Stimulated activated memory B cell treated with anti-CD40 and anti-IgM and Interleukin-4, amounts not matched to agents 10 μg/mL and 1 μg/mL and 100 μg/mL, for 72 hours (primary cell): ENCODE measurements at regions not wholly inside any gene's neighbourhood (a gene's known extent, or its start where the extent isn't known, plus 50 kb on each side); places are given as distances from the start of the nearest gene placed in this dataset.

ENCODE experiments used
- ATAC-seq: fragments of 150-1000 bp; cut with Tn5 transposase; 2 replicates; pipeline ENCODE4 v1.10.0; 2021
- H3K27ac Mint-ChIP-seq: one replicate; pipeline ENCODE4 v1.8.0; 2022; ENCODE audit warnings: mild to moderate bottlenecking, mixed read lengths
- H3K27me3 Mint-ChIP-seq: one replicate; pipeline ENCODE4 v1.8.0; 2022; ENCODE audit warnings: mixed read lengths
- H3K36me3 Mint-ChIP-seq: one replicate; pipeline ENCODE4 v1.8.0; 2022; ENCODE audit warnings: mixed read lengths
- H3K4me1 Mint-ChIP-seq: one replicate; pipeline ENCODE4 v1.8.0; 2022; ENCODE audit warnings: mixed read lengths
- H3K4me3 Mint-ChIP-seq: one replicate; pipeline ENCODE4 v1.8.0; 2022; ENCODE audit warnings: mild to moderate bottlenecking, moderate library complexity, mixed read lengths
- H3K9me3 Mint-ChIP-seq: one replicate; pipeline ENCODE4 v1.8.0; 2022; ENCODE audit warnings: mixed read lengths

GRCh38 chr5:89300426-89300970 lies 417.5 kb upstream of the MEF2C start:
- no peak for ATAC-seq
- Mint-ChIP-seq H3K4me1 (peaks cover 29% of the 10 kb centered on the region), H3K36me3 (no peaks in the 10 kb centered on the region), H3K27ac (peak overlapping the region; percentile 89), H3K4me3 (no peak overlapping the region), H3K27me3 (no peaks in the 10 kb centered on the region), H3K9me3 (peaks cover 3% of the 10 kb centered on the region)

GRCh38 chr5:89299998-89300397 lies 417.0 kb upstream of the MEF2C start:
- Mint-ChIP-seq H3K4me1 (peaks cover 29% of the 10 kb centered on the region), H3K9me3 (peaks cover 3% of the 10 kb centered on the region), H3K27me3 (no peaks in the 10 kb centered on the region), H3K36me3 (no peaks in the 10 kb centered on the region), H3K4me3 (no peak overlapping the region), H3K27ac (no peak overlapping the region)
- no peak for ATAC-seq

GRCh38 chr5:89297066-89297465 lies 414.1 kb upstream of the MEF2C start:
- ATAC-seq = no peak
- Mint-ChIP-seq H3K4me1 (peaks cover 30% of the 10 kb centered on the region), H3K9me3 (peaks cover 3% of the 10 kb centered on the region), H3K36me3 (no peaks in the 10 kb centered on the region), H3K27me3 (no peaks in the 10 kb centered on the region), H3K4me3 (no peak overlapping the region), H3K27ac (no peak overlapping the region)

GRCh38 chr5:89293810-89294209 lies 410.8 kb upstream of the MEF2C start:
- Mint-ChIP-seq H3K27ac (peak overlapping the region; percentile 15), H3K4me1 (peaks cover 11% of the 10 kb centered on the region), H3K9me3 (no peaks in the 10 kb centered on the region), H3K4me3 (no peak overlapping the region), H3K36me3 (no peaks in the 10 kb centered on the region), H3K27me3 (no peaks in the 10 kb centered on the region)
- ATAC-seq = peak; percentile 48

GRCh38 chr5:89292487-89292886 lies 409.5 kb upstream of the MEF2C start:
- Mint-ChIP-seq H3K27ac (no peak overlapping the region), H3K4me1 (peaks cover 11% of the 10 kb centered on the region), H3K36me3 (no peaks in the 10 kb centered on the region), H3K27me3 (no peaks in the 10 kb centered on the region), H3K9me3 (no peaks in the 10 kb centered on the region), H3K4me3 (no peak overlapping the region)
- no peak for ATAC-seq

- Mint-ChIP-seq H3K4me3 (no peak overlapping the region), H3K27ac (no peak overlapping the region), H3K4me1 (peaks cover 11% of the 10 kb centered on the region), H3K27me3 (no peaks in the 10 kb centered on the region), H3K9me3 (no peaks in the 10 kb centered on the region), H3K36me3 (no peaks in the 10 kb centered on the region)
- ATAC-seq = no peak
These were observed 406.6 kb upstream of the MEF2C start for GRCh38 chr5:89289604-89290003.

GRCh38 chr5:89287964-89288363 lies 405.0 kb upstream of the MEF2C start:
- H3K36me3 Mint-ChIP-seq = no peaks in the 10 kb centered on the region
- no peaks in the 10 kb centered on the region for H3K9me3 Mint-ChIP-seq
- H3K27me3 Mint-ChIP-seq = no peaks in the 10 kb centered on the region
- H3K27ac Mint-ChIP-seq = no peak overlapping the region
- no peak overlapping the region for H3K4me3 Mint-ChIP-seq
- no peak for ATAC-seq
- H3K4me1 Mint-ChIP-seq = peaks cover under 1% of the 10 kb centered on the region

GRCh38 chr5:89286320-89286719 lies 403.3 kb upstream of the MEF2C start:
- H3K27me3 Mint-ChIP-seq = no peaks in the 10 kb centered on the region
- H3K9me3 Mint-ChIP-seq = no peaks in the 10 kb centered on the region
- H3K4me1 Mint-ChIP-seq = peaks cover 15% of the 10 kb centered on the region
- H3K4me3 Mint-ChIP-seq = no peak overlapping the region
- H3K36me3 Mint-ChIP-seq = no peaks in the 10 kb centered on the region
- no peak for ATAC-seq
- H3K27ac Mint-ChIP-seq = no peak overlapping the region

- Mint-ChIP-seq H3K36me3 (no peaks in the 10 kb centered on the region), H3K27ac (no peak overlapping the region), H3K27me3 (no peaks in the 10 kb centered on the region), H3K4me1 (peaks cover 20% of the 10 kb centered on the region), H3K4me3 (no peak overlapping the region), H3K9me3 (no peaks in the 10 kb centered on the region)
- ATAC-seq = no peak
These were observed 400.9 kb upstream of the MEF2C start for GRCh38 chr5:89283728-89284493.

- Mint-ChIP-seq H3K27me3 (peaks cover 7% of the 10 kb centered on the region), H3K4me3 (no peak overlapping the region), H3K36me3 (no peaks in the 10 kb centered on the region), H3K9me3 (no peaks in the 10 kb centered on the region), H3K27ac (peak overlapping the region; percentile 48), H3K4me1 (peaks cover 28% of the 10 kb centered on the region)
- ATAC-seq = peak; percentile 67
These were observed 399.8 kb upstream of the MEF2C start for GRCh38 chr5:89282554-89283510.

GRCh38 chr5:89281766-89282553 lies 399.0 kb upstream of the MEF2C start:
- peaks cover 28% of the 10 kb centered on the region for H3K4me1 Mint-ChIP-seq
- peaks cover 7% of the 10 kb centered on the region for H3K27me3 Mint-ChIP-seq
- peak; percentile 52 for ATAC-seq
- H3K36me3 Mint-ChIP-seq = no peaks in the 10 kb centered on the region
- peak overlapping the region; percentile 48 for H3K27ac Mint-ChIP-seq
- peaks cover 3% of the 10 kb centered on the region for H3K9me3 Mint-ChIP-seq
- H3K4me3 Mint-ChIP-seq = no peak overlapping the region

- Mint-ChIP-seq H3K27ac (peak overlapping the region; percentile 48), H3K9me3 (peaks cover 3% of the 10 kb centered on the region), H3K36me3 (no peaks in the 10 kb centered on the region), H3K4me1 (peaks cover 28% of the 10 kb centered on the region), H3K4me3 (no peak overlapping the region), H3K27me3 (peaks cover 7% of the 10 kb centered on the region)
- ATAC-seq = no peak
These were observed 398.2 kb upstream of the MEF2C start for GRCh38 chr5:89281211-89281610.

GRCh38 chr5:89280103-89281037 lies 397.4 kb upstream of the MEF2C start:
- Mint-ChIP-seq H3K27me3 (peaks cover 7% of the 10 kb centered on the region), H3K27ac (peak overlapping the region; percentile 48), H3K36me3 (no peaks in the 10 kb centered on the region), H3K4me1 (peaks cover 28% of the 10 kb centered on the region), H3K4me3 (no peak overlapping the region), H3K9me3 (peaks cover 3% of the 10 kb centered on the region)
- ATAC-seq = peak; percentile 34
